Hematopoietic multipotent progenitor cell (in vitro differentiated cells): ENCODE measurements at regions not wholly inside any gene's neighbourhood (a gene's known extent, or its start where the extent isn't known, plus 50 kb on each side); places are given as distances from the start of the nearest gene placed in this dataset.
"Not testable (repeated sequence)": the region's sequence is repeated elsewhere in the genome, so short reads cannot be mapped to it uniquely, and the experiment has no call there.

Source experiments
- DNase-seq, 3 donors: peaks; one replicate each; pipeline ENCODE4 v3.0.0-alpha.2; 2011 to 2015; ENCODE audit warnings: low read depth in 2 of 3, low spot score in 2 of 3

- no peak for DNase-seq
Observed at GRCh38 chr2:175436076-175436475, 254.6 kb upstream of the ATP5MC3 start.

- DNase-seq, result no peak
Observed at GRCh38 chr2:175435012-175435411, 253.5 kb upstream of the ATP5MC3 start.

- no peak for DNase-seq
Observed at GRCh38 chr2:175432793-175433192, 251.3 kb upstream of the ATP5MC3 start.

- no peak for DNase-seq
Observed at GRCh38 chr2:175432021-175432420, 250.5 kb upstream of the ATP5MC3 start.

GRCh38 chr2:175431101-175431946 lies 249.8 kb upstream of the ATP5MC3 start:
- no peak for DNase-seq

GRCh38 chr2:175430236-175430635 lies 248.7 kb upstream of the ATP5MC3 start:
- no peak for DNase-seq

- DNase-seq, result peak in 2 of 3 donors; percentile 56 to 88
Observed at GRCh38 chr2:175418224-175418835, 236.8 kb upstream of the ATP5MC3 start.

GRCh38 chr2:175414882-175415487 lies 233.5 kb upstream of the ATP5MC3 start:
- peak in 2 of 3 donors; percentile 24 to 39 for DNase-seq

GRCh38 chr2:175414191-175414881 lies 232.8 kb upstream of the ATP5MC3 start:
- no peak for DNase-seq

- not testable (repeated sequence) for DNase-seq
Observed at GRCh38 chr2:175410941-175411340, 229.4 kb upstream of the ATP5MC3 start.

- no peak for DNase-seq
Observed at GRCh38 chr2:175404839-175405238, 223.3 kb upstream of the ATP5MC3 start.

GRCh38 chr2:175403599-175404221 lies 222.2 kb upstream of the ATP5MC3 start:
- no peak for DNase-seq

GRCh38 chr2:175402571-175402970 lies 221.1 kb upstream of the ATP5MC3 start:
- DNase-seq, result no peak

GRCh38 chr2:175401956-175402469 lies 220.5 kb upstream of the ATP5MC3 start:
- no peak for DNase-seq

GRCh38 chr2:175400975-175401374 lies 219.5 kb upstream of the ATP5MC3 start:
- DNase-seq, result no peak

GRCh38 chr2:175399326-175399725 lies 217.8 kb upstream of the ATP5MC3 start:
- no peak for DNase-seq

- no peak for DNase-seq
Observed at GRCh38 chr2:175398848-175399247, 217.3 kb upstream of the ATP5MC3 start.

- no peak for DNase-seq
Observed at GRCh38 chr2:175396696-175397095, 215.2 kb upstream of the ATP5MC3 start.

GRCh38 chr2:175393851-175394250 lies 212.3 kb upstream of the ATP5MC3 start:
- no peak for DNase-seq

GRCh38 chr2:175383286-175383685 lies 201.8 kb upstream of the ATP5MC3 start:
- DNase-seq, result no peak
